WTC11 (cell line): ENCODE measurements at regions not wholly inside any gene's neighbourhood (a gene's known extent, or its start where the extent isn't known, plus 50 kb on each side); places are given as distances from the start of the nearest gene placed in this dataset.

ENCODE experiments used
- CTCF ChIP-seq: fragments of 200-600 bp; IDR thresholded peaks from 2 replicates; pipeline ENCODE4 v1.8.0; 2022; ENCODE audit warnings: antibody characterized with exemption
- E2F4 ChIP-seq: sonication (generic); formaldehyde crosslinking; IDR thresholded peaks from 2 replicates; pipeline ENCODE4 v1.8.1; 2022; ENCODE audit warnings: low read depth, mild to moderate bottlenecking, moderate library complexity, missing genetic modification reagents, borderline replicate concordance
- MAX ChIP-seq: sonication (generic); formaldehyde crosslinking; IDR thresholded peaks from 2 replicates; pipeline ENCODE4 v1.8.0; 2022; ENCODE audit warnings: mild to moderate bottlenecking, missing genetic modification reagents
- STAT6 ChIP-seq: sonication (generic); formaldehyde crosslinking; conservative IDR thresholded peaks from 2 replicates; pipeline ENCODE4 v1.8.1; 2023; ENCODE audit warnings: mild to moderate bottlenecking, low read depth, missing genetic modification reagents, moderate library complexity
- ZNF138 ChIP-seq: sonication (generic); formaldehyde crosslinking; conservative IDR thresholded peaks from 2 replicates; pipeline ENCODE4 v1.8.1; 2022; ENCODE audit warnings: mild to moderate bottlenecking, moderate library complexity, missing genetic modification reagents

GRCh38 chr1:77627978-77628570, 54.4 kb downstream of the ZZZ3 start:
- no peak for TF ChIP-seq ZNF138 (CRISPR knock-in tag)
- no peak for TF ChIP-seq STAT6 (CRISPR knock-in tag)
- no peak for TF ChIP-seq CTCF
- no peak for TF ChIP-seq MAX
- TF ChIP-seq E2F4: no peak
